ENCODE measurements at regions not wholly inside any gene's neighbourhood (a gene's known extent, or its start where the extent isn't known, plus 50 kb on each side); places are given as distances from the start of the nearest gene placed in this dataset.

DNA sequence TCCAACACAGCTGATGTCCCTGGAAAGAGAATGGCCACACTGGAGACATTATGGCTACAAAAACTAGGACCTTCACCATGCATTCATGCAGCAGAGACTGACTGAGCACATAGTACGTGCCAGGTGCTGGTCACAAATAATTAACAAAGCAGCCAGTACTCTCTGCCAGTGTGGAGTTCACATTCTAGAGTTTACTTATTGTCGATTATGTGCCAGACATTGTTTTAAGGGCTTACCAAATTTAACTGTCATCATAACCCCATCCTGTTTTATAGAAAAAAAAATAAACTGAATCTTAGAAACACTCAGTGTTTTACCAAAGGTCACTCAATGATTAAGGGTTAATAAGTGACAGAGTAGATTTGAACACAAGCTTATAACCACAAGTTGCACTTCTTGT, 143.3 kb downstream of the RRAGC start:
- DNase-seq = no peak

- no peak for DNase-seq
Measured at GRCh38 chr1:38715415-38715814, 144.2 kb downstream of the RRAGC start.

DNA sequence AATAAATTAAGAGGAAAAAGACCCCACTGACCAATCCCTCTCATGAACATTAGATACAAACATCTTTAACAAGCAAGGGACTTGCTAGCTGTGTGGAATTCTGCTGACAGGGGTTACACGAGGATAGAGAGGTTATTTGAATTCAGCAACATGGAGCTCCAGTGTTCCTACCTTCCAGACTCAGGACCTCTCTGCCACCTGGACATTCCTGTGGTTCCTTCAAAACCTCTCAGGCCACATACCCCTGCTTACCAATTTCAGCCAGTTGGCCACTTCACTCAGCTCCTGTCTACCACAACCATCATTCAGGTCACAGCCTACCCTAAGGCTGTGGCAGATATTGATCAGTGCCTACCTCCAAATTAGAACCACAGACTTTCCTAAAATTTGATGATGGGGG, 147.5 kb downstream of the RRAGC start:
- DNase-seq = no peak

- DNase-seq = no peak
Measured at GRCh38 chr1:38708701-38709258, 150.8 kb downstream of the RRAGC start.

GRCh38 chr1:38701088-38701487, 158.5 kb downstream of the RRAGC start:
- no peak for DNase-seq

- DNase-seq = no peak
Measured at GRCh38 chr1:38700077-38700470, 159.5 kb downstream of the RRAGC start.

DNA sequence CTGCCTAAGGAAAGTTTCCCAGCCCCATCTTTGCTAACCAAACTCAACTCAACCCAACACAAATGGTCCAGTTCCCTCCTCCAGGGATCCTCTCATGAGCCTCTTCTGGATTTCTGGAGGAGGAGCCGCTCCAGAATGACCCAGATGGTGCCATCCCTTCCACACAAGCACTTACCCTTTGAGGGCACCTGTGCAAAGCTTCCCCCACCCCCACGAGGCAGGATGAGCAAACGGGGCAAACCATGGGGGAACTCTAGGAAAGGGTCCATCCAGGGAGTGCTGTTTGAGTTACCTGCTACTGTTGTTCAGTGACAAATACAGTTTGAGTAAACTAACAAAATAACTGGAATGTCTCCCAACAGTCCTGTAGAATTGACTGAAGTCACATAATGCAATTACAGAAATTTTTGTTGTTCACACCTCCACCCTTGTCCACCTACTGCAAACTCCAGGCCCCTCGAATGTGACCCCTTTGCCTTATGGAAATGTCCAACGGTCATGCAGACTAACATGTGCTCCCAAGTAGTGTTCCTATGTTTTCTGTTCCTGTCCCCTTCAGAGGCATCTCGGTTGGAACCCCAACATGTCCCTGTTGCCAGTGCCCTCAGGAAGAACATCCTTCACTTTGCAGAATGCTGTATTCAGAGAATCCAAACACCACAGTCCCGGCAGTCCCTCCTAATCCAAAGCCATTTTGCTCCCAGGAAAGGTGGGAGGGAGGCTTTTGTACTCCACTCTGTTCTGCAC, 160.1 kb downstream of the RRAGC start:
- no peak for DNase-seq

GRCh38 chr1:38697387-38697786, 162.2 kb downstream of the RRAGC start:
- no peak for DNase-seq

DNA sequence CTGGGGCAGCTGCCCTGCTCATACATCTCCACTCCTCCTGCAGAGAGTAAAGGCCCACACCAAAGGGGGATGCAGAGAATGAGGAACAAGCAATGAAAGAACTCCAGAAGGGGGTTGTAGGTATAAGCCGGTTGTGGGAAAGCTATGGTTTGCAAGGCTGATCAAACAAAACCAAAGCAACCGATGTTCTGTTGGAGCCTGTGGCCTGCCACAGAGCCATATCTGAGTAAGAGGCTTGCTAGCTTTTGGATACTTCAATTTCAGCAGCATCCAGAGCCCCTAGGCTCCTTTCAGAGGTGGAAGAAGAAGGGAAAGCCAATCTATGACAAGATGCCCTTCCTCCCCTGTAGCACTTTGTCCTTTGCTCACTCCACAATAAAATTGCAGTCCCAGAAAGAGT, 163.2 kb downstream of the RRAGC start:
- no peak for DNase-seq

DNA sequence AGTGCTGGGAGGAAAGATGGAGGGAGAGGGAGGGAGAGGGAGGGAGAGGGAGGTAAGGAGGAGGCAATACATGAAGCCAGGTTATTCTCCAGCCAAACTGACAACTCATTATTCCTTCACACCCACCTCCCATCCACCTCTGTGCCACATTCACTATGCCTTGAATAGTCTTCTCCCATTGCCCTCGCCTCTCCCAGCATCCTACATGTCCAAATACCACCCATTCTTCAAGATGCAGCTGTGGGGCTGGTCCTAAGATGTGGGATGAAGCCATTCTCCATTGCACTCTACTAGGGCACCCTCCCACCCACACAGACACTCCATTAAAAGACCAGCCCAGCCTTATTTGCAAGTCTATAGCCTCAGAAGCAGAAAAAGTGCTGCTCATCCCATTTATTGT, 165.8 kb downstream of the RRAGC start:
- DNase-seq = no peak

DNA sequence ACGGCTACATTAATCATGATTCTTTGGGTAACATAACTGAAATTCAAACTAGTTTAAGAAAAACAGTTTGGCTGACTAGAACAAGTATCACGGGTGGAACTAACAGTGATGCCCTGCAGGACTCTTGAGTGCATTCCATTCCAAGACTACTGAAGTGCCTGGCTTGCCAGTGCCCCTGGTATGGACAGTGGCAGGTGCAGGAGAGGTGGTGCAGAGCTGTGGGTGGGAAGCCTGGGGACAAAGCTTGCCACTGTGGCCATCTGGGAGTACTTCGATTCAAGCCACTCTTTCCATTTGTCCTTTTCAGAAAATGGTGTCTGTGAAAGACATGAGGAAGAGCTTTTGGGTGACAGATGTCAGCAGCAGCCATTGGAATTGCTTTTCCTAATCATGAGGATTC, 166.5 kb downstream of the RRAGC start:
- no peak for DNase-seq

DNA sequence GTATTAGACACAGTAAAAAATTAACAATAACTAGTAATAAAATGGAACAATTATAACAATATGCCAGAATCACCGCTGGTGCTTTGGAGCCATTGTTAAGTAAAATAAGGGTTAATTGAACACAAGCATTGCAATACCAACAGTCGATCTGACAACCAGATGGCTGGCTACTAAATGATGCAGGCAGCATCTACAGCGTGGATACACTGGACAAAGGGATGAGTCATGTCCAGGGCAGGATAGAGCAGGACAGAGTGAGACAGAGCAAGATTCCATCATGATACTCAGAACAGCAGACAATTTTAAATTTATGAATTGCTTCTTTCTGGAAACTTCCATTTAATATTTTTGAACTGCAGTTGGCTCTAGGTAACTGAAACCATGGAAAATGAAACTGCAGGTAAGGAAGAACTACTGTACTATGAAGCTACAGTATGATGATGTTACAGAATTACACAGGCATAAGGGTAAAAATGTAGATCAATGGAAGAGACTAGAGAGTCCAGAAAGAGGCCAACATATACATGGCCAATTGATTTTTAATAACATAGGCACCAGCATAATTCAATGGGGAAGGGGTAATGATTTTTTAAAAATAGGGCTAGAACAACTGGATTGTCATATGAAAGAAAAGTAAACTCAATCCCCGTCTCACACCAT, 168.7 kb downstream of the RRAGC start:
- DNase-seq = no peak

GRCh38 chr1:38686927-38687255, 172.7 kb downstream of the RRAGC start:
- DNase-seq = no peak

DNA sequence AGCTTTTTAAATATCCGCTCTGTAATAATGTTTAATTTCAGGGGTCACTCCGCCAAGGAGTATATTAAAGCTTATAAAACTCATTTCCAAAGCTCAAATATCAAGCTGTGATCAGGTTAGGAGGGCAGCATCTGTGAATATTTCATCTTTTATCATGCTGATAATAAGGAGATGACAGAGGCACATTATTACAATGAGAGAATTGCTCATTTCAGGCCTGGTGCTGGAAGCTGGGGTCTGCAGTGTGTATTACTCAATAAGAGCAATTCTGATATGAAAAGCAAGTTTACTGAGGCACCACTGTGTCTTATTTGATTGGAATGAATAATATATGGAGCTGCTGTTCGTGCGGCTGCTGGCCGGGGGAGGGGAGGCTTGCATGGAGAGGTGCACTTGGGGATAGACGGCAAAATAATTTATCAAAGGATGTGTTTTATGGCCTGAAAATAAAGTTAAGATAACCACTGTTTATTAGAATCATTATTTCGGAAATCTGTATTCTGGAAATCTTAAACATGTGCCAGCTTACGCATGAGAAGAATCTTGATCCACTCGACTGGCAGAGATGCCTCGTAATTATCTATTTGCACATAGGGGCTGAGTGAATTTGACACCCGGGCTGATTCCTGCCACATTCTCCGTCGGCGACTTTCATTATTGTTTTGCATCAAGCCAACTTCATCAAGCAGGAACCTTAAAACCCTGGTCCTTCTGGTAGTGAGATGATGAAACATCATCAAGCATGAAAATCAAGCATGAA, 173.2 kb downstream of the RRAGC start:
- no peak for DNase-seq

DNA sequence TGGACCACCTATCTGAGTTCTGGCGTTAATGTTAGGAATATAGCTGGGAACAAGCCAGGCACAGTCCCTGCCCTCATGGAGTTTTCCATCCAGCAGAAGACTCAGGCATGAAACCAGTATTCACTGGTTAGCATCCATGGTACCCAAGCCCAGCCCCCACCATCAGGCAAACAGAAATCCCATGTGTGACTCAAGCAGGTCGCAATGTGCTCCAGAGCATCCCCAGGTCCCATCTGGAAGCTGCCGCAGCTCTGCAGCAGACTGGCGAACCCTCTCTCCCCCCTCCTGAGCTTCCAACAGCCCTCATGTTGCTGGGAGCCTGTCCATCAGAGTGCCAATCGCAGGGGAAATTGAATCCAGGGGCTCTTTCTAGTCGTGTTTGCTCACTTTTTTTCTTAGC, 174.2 kb downstream of the RRAGC start:
- no peak for DNase-seq

- DNase-seq = no peak
Measured at GRCh38 chr1:38680801-38681510, 178.6 kb downstream of the RRAGC start.

DNA sequence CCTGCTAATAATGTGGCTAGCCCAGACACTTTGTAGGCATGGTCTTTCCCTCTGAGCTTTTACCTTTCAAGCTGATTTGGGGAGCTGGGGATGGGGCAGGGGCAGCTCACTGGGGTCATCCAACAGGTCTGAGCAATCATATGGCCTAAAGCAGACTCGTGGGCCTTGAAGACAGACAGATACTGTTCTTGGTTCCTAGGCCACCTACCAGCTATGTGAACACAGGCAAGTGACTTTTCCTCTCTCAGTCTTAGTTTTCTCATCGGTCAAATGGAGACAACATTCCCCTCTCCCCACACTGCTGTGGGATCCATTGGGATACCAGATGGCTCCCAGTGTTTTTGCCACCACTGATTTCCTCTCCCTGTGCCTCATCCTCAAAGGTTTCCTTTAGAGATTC, 181.8 kb downstream of the RRAGC start:
- no peak for DNase-seq

- no peak for DNase-seq
Measured at GRCh38 chr1:38677311-38677710, 182.3 kb downstream of the RRAGC start.

- no peak for DNase-seq
Measured at GRCh38 chr1:38672692-38673091, 186.9 kb downstream of the RRAGC start.

DNA sequence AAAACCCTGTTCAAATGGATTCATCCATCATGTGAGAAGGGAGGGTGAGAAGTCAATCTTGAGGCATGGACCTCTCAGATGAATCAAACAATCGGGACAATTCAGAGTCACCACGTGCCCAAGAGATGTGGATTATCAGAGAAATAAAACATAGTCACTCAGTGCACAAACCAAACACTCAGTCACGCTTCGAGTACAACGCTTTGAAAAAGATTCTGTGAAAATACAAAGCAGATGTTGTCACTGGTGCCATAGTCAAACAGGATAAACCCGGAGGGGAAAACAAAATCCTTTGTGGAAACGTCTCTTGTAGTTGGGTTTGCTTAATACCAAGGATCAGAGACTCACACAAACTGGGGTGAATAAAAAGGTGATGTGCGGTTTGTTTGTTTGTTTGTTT, 188.4 kb downstream of the RRAGC start:
- DNase-seq = no peak

GRCh38 chr1:38670544-38671122, 188.9 kb downstream of the RRAGC start:
- DNase-seq = no peak

- DNase-seq = no peak
Measured at GRCh38 chr1:38667626-38668025, 191.9 kb downstream of the RRAGC start.

GRCh38 chr1:38662126-38662525, 197.4 kb downstream of the RRAGC start:
- no peak for DNase-seq
